Colonic mucosa (tissue), 4 donors: ENCODE measurements at regions not wholly inside any gene's neighbourhood (a gene's known extent, or its start where the extent isn't known, plus 50 kb on each side); places are given as distances from the start of the nearest gene placed in this dataset.

Source experiments
- DNase-seq: peaks from one replicate; pipeline ENCODE4 v3.0.0-alpha.2; 2020
- H3K27ac ChIP-seq: fragments of 200-600 bp; one replicate; pipeline ENCODE4 v1.8.0; 2021
- H3K27me3 ChIP-seq: fragments of 200-600 bp; one replicate; pipeline ENCODE4 v1.8.0; 2021
- H3K36me3 ChIP-seq: fragments of 200-600 bp; one replicate; pipeline ENCODE4 v1.8.0; 2021
- H3K4me1 ChIP-seq: fragments of 200-600 bp; one replicate; pipeline ENCODE4 v1.8.0; 2021; ENCODE audit warnings: mild to moderate bottlenecking
- H3K4me3 ChIP-seq: fragments of 200-600 bp; one replicate; pipeline ENCODE4 v1.8.0; 2021
- H3K9ac ChIP-seq, 2 donors: one replicate each; pipeline ENCODE4 v1.7.0; 2013; ENCODE audit warnings: control low read depth in 2 of 2, low read depth in 2 of 2, low read length in 2 of 2
- H3K9me3 ChIP-seq: fragments of 200-600 bp; one replicate; pipeline ENCODE4 v1.8.0; 2021
- intact Hi-C: fragments of 100-400 bp; cut with DNase I; formaldehyde crosslinking; loops from one replicate; pipeline ENCODE4 v1.14.1; 2022
- TF ChIP-seq, protein P1 (sequence below): fragments of 200-600 bp; IDR thresholded peaks from one replicate; pipeline ENCODE4 v1.8.0; 2022; ENCODE audit warnings: antibody characterized with exemption, mild to moderate bottlenecking
- donor health status: healthy.
- donor health status: DM: no; HTN: no; CAD: no.
- donor health status: DM: no; HTN: no; CAD: no.

DNA sequence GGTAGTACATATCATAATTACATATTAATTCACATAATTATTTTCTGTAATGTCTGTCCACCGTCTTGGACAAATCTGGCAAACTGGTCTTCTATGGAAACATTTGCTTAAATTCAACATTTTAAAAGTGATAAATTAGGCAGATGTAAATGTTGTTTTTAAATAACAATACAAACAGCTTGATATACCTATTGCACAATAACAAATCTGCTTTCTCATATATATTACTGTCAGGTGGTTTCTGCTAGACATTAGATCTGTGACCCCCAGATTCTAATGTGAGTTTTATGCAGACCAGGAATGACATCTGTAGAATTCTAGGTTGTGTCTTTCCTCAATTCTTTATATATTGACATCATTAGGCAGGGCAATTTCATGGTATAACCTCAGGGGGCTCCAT is 173.3 kb downstream of the CCDC59 start:
- H3K4me1 ChIP-seq = no peaks in the 10 kb centered on the region
- no peaks in the 10 kb centered on the region for H3K9me3 ChIP-seq
- TF ChIP-seq, protein P1, sequence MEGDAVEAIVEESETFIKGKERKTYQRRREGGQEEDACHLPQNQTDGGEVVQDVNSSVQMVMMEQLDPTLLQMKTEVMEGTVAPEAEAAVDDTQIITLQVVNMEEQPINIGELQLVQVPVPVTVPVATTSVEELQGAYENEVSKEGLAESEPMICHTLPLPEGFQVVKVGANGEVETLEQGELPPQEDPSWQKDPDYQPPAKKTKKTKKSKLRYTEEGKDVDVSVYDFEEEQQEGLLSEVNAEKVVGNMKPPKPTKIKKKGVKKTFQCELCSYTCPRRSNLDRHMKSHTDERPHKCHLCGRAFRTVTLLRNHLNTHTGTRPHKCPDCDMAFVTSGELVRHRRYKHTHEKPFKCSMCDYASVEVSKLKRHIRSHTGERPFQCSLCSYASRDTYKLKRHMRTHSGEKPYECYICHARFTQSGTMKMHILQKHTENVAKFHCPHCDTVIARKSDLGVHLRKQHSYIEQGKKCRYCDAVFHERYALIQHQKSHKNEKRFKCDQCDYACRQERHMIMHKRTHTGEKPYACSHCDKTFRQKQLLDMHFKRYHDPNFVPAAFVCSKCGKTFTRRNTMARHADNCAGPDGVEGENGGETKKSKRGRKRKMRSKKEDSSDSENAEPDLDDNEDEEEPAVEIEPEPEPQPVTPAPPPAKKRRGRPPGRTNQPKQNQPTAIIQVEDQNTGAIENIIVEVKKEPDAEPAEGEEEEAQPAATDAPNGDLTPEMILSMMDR = no peak
- no peak overlapping the region for H3K9ac ChIP-seq
- H3K36me3 ChIP-seq = no peaks in the 10 kb centered on the region
- H3K27me3 ChIP-seq = no peaks in the 10 kb centered on the region
- DNase-seq = no peak
- H3K4me3 ChIP-seq = no peak overlapping the region
- no peak overlapping the region for H3K27ac ChIP-seq
- intact Hi-C loops = no loop called here

DNA sequence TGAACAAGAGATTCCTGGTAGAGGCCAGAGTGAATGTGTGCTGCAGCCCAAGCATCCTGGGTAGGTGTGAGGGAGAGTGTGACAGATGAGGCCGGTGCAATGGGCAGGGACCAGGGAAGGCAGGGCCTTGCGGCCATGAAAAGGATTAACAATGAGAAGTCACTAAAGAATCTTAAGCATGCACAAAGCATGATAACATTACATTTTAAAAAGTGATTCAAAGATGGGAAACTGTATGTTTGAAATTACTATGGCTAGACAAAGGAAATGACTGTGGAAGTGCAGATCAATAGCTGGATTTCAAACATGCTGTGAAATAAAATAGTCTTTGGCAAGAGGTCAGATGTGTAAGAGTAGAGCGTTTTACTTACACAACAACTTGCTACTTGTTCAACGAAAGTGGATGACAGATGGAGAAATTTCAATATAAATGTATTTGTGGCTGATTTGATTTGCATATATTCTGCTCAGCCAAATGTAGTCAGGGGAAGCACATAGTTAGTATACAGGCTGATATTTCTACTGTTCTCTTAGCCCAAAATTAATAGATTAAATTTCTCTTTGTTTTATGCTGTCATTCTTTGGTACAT is 175.5 kb downstream of the CCDC59 start:
- no peaks in the 10 kb centered on the region for H3K36me3 ChIP-seq
- DNase-seq = no peak
- H3K4me3 ChIP-seq = no peak overlapping the region
- no peak overlapping the region for H3K9ac ChIP-seq
- TF ChIP-seq, protein P1 = no peak
- no peaks in the 10 kb centered on the region for H3K4me1 ChIP-seq
- no peaks in the 10 kb centered on the region for H3K9me3 ChIP-seq
- intact Hi-C loops = no loop called here
- H3K27ac ChIP-seq = no peak overlapping the region
- H3K27me3 ChIP-seq = no peaks in the 10 kb centered on the region

DNA sequence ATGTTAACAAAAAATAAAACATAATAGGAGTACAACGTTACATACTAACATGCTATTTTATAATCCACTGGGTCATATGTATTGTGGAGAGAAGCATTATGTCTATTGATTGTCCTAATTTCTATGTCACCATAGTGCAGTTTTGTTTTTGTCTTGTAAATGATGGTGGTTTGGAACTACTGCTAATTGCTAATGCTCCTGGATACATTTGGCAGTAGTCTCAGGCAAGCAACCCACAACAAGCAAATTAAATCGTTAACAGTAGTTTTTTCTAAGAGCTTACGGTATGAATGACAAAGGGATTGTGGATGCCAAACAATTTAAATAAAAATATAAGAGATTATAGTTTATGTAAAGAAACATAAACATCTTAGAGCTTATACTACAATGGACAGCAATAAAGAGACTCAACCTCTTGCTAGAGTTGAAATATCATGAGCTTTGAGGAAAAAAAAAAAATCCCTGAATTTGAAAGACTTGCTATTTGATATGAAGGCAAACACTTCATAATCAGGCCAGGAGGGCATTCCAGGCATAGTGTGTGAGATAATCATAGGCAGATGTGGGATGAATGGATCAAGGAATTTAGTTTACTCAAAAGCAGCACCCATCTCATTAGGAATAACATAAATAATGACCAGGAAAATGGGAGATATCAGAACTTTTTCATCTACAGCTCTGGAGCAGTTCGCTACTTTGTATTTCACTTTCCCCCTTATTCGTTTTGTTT is 181.3 kb downstream of the CCDC59 start:
- TF ChIP-seq, protein P1 = no peak
- H3K4me3 ChIP-seq = no peak overlapping the region
- H3K27ac ChIP-seq = no peak overlapping the region
- H3K9ac ChIP-seq = no peak overlapping the region
- no peaks in the 10 kb centered on the region for H3K27me3 ChIP-seq
- no peaks in the 10 kb centered on the region for H3K36me3 ChIP-seq
- no peak for DNase-seq
- H3K4me1 ChIP-seq = no peaks in the 10 kb centered on the region
- intact Hi-C loops = no loop called here
- H3K9me3 ChIP-seq = no peaks in the 10 kb centered on the region

DNA sequence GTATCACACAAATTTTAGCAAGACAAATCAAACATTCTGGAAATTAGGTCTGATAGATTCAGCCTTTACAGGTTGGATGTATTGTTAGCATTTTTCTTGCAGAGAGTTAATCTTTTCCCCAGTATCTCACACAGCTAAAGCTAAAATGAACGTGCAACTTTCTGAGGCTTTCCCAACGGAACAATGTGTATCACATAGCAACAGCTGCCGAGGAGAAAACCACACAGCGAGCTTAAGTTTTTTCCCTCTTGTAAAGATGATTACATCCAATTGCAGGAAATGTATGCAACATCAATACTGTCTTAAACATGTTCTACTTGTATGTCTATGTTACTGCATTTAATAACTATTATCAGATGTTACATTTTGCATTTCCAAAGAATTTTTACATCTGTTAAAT is 182.2 kb downstream of the CCDC59 start:
- H3K27me3 ChIP-seq = no peaks in the 10 kb centered on the region
- intact Hi-C loops = no loop called here
- H3K9ac ChIP-seq = no peak overlapping the region
- no peak overlapping the region for H3K4me3 ChIP-seq
- TF ChIP-seq, protein P1 = no peak
- H3K9me3 ChIP-seq = no peaks in the 10 kb centered on the region
- H3K36me3 ChIP-seq = no peaks in the 10 kb centered on the region
- no peak overlapping the region for H3K27ac ChIP-seq
- no peak for DNase-seq
- H3K4me1 ChIP-seq = no peaks in the 10 kb centered on the region

DNA sequence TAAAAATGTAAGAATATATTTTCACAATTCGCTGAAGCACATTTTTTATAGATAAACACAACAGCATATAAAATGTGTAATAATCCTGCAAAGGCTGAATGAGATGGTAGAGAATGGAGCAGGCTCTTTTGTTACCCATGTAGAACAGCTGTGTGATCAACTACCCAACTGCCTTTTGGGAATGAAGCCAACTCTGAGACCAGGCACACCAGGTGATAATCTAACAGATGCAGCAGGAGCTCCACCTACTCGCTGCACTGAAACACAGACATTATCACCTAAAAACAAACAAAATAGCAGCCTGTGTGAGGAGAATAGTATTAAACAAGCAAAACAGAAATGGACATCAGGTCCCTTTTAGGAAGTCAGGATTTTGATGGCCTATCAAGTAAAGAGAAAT is 183.3 kb downstream of the CCDC59 start:
- TF ChIP-seq, protein P1 = no peak
- no peaks in the 10 kb centered on the region for H3K4me1 ChIP-seq
- intact Hi-C loops = no loop called here
- H3K9me3 ChIP-seq = no peaks in the 10 kb centered on the region
- H3K27me3 ChIP-seq = no peaks in the 10 kb centered on the region
- no peak overlapping the region for H3K27ac ChIP-seq
- H3K4me3 ChIP-seq = no peak overlapping the region
- no peaks in the 10 kb centered on the region for H3K36me3 ChIP-seq
- no peak overlapping the region for H3K9ac ChIP-seq
- no peak for DNase-seq
